ENCODE measurements at regions not wholly inside any gene's neighbourhood (a gene's known extent, or its start where the extent isn't known, plus 50 kb on each side); places are given as distances from the start of the nearest gene placed in this dataset.

- POLR2A ChIA-PET, result no interaction called here
- H3K9ac ChIP-seq (ENCODE audit: low read length), result no peak overlapping the region
- H3K9me3 ChIP-seq (ENCODE audit: control extremely low read depth in 1 of 3, control insufficient read depth in 2 of 3, insufficient read depth in 1 of 3, low read length in 2 of 3), result no peaks in the 10 kb centered on the region
- Mint-ChIP-seq H3K4me1 (no peaks in the 10 kb centered on the region), H3K27me3 (peaks cover 13% of the 10 kb centered on the region), H3K27ac (no peak overlapping the region), H3K9me3 (ENCODE audit: insufficient read depth) (no peaks in the 10 kb centered on the region), H3K4me3 (no peak overlapping the region)
- no peaks in the 10 kb centered on the region for H3K27me3 ChIP-seq (replicated peaks in 1 of 4; ENCODE audit: control extremely low read depth in 1 of 4, control insufficient read depth in 3 of 4, insufficient read depth in 4 of 4, low read length in 3 of 4)
- no peak overlapping the region for H2AFZ ChIP-seq (ENCODE audit: insufficient read depth, low read depth, low read length, poor library complexity, severe bottlenecking)
- H3K4me1 ChIP-seq (ENCODE audit: control insufficient read depth in 2 of 2, insufficient read depth in 2 of 2, low read length in 2 of 2), result no peaks in the 10 kb centered on the region
- intact Hi-C loops (cut with micrococcal nuclease), result no loop called here
- no peak overlapping the region for H3K4me2 ChIP-seq (replicated peaks; ENCODE audit: low read depth, low read length, poor library complexity, severe bottlenecking)
- H3K27ac ChIP-seq (ENCODE audit: low read length in 2 of 2), result no peak overlapping the region
- DNase-seq (no peak), ATAC-seq (ENCODE audit: low read depth) (no peak)
- no peaks in the 10 kb centered on the region for H4K20me1 ChIP-seq (ENCODE audit: control insufficient read depth, insufficient read depth, low read length, poor library complexity, severe bottlenecking)
- WGBS (ENCODE audit: insufficient coverage), result 94% methylated on average over 6 of the region's 6 CpGs
- TF ChIP-seq CTCF (IDR thresholded peaks at IDR 0.05), result no peak
- TF ChIP-seq EZH2 (IDR thresholded peaks at IDR 0.05; ENCODE audit: borderline replicate concordance, insufficient read depth, low read depth, low read length, poor library complexity, severe bottlenecking), result no peak
- H3K4me3 ChIP-seq (ENCODE audit: control extremely low read depth in 1 of 5, extremely low read depth in 1 of 5, insufficient read depth in 1 of 5, low read depth in 2 of 5, low read length in 4 of 5), result no peak overlapping the region
- no peaks in the 10 kb centered on the region for H3K79me2 ChIP-seq (ENCODE audit: control insufficient read depth, insufficient read depth, low read length)
- CTCF ChIA-PET, result no interaction called here
- no peaks in the 10 kb centered on the region for H3K36me3 ChIP-seq (replicated peaks in 1 of 2; ENCODE audit: control extremely low read depth in 1 of 2, control insufficient read depth in 1 of 2, extremely low read depth in 1 of 2, insufficient read depth in 2 of 2, low read length in 1 of 2)
Observed at GRCh38 chr2:16000642-16001041, 60.3 kb downstream of the MYCN start.

GRCh38 chr2:15999596-16000469 is 59.5 kb downstream of the MYCN start:
- Histone ChIP-seq H3K9ac (ENCODE audit: low read length) (no peak overlapping the region), H3K27ac (ENCODE audit: low read length in 2 of 2) (no peak overlapping the region), H3K4me3 (ENCODE audit: control extremely low read depth in 1 of 5, extremely low read depth in 1 of 5, insufficient read depth in 1 of 5, low read depth in 2 of 5, low read length in 4 of 5) (no peak overlapping the region), H3K27me3 (replicated peaks in 1 of 4; ENCODE audit: control extremely low read depth in 1 of 4, control insufficient read depth in 3 of 4, insufficient read depth in 4 of 4, low read length in 3 of 4) (no peaks in the 10 kb centered on the region), H3K4me2 (replicated peaks; ENCODE audit: low read depth, low read length, poor library complexity, severe bottlenecking) (no peak overlapping the region), H3K36me3 (replicated peaks in 1 of 2; ENCODE audit: control extremely low read depth in 1 of 2, control insufficient read depth in 1 of 2, extremely low read depth in 1 of 2, insufficient read depth in 2 of 2, low read length in 1 of 2) (no peaks in the 10 kb centered on the region), H3K79me2 (ENCODE audit: control insufficient read depth, insufficient read depth, low read length) (no peaks in the 10 kb centered on the region), H2AFZ (ENCODE audit: insufficient read depth, low read depth, low read length, poor library complexity, severe bottlenecking) (no peak overlapping the region), H4K20me1 (ENCODE audit: control insufficient read depth, insufficient read depth, low read length, poor library complexity, severe bottlenecking) (no peaks in the 10 kb centered on the region), H3K9me3 (ENCODE audit: control extremely low read depth in 1 of 3, control insufficient read depth in 2 of 3, insufficient read depth in 1 of 3, low read length in 2 of 3) (peaks cover 0 to under 1% (median 0%) of the 10 kb centered on the region in 3 donors), H3K4me1 (ENCODE audit: control insufficient read depth in 2 of 2, insufficient read depth in 2 of 2, low read length in 2 of 2) (no peaks in the 10 kb centered on the region)
- Mint-ChIP-seq H3K4me3 (no peak overlapping the region), H3K4me1 (no peaks in the 10 kb centered on the region), H3K27ac (no peak overlapping the region), H3K27me3 (peaks cover 10% of the 10 kb centered on the region), H3K9me3 (ENCODE audit: insufficient read depth) (no peaks in the 10 kb centered on the region)
- TF ChIP-seq CTCF (IDR thresholded peaks at IDR 0.05), result no peak
- TF ChIP-seq EZH2 (IDR thresholded peaks at IDR 0.05; ENCODE audit: borderline replicate concordance, insufficient read depth, low read depth, low read length, poor library complexity, severe bottlenecking), result no peak
- intact Hi-C loops (cut with micrococcal nuclease), result no loop called here
- ChIA-PET CTCF (no interaction called here), POLR2A (no interaction called here)
- WGBS (ENCODE audit: insufficient coverage), result 84% methylated on average over 8 of the region's 11 CpGs
- DNase-seq (no peak), ATAC-seq (ENCODE audit: low read depth) (no peak)

All from B cell (primary cell).